ENCODE measurements at regions not wholly inside any gene's neighbourhood (a gene's known extent, or its start where the extent isn't known, plus 50 kb on each side); places are given as distances from the start of the nearest gene placed in this dataset.
A peak's percentile ranks its signal among the peaks of the same experiment; 100 is the strongest.

GRCh38 chr12:28937196-28937595 lies 211.9 kb upstream of the FAR2 start:
- Histone ChIP-seq H3K4me1 (ENCODE audit: insufficient read depth, poor library complexity, severe bottlenecking) (peaks cover 18% of the 10 kb centered on the region), H3K27me3 (ENCODE audit: insufficient read depth, poor library complexity, severe bottlenecking) (no peaks in the 10 kb centered on the region), H3K9me3 (ENCODE audit: severe bottlenecking) (no peaks in the 10 kb centered on the region), H3K4me3 (ENCODE audit: severe bottlenecking) (no peak overlapping the region), H3K27ac (ENCODE audit: poor library complexity, severe bottlenecking) (peak overlapping the region; percentile 38), H3K36me3 (ENCODE audit: low read depth) (no peaks in the 10 kb centered on the region)
- ATAC-seq (ENCODE audit: low read depth) (peak; percentile 71; the same call in 2 of the 3 replicates), DNase-seq (ENCODE audit: low spot score) (no peak)
- TF ChIP-seq CTCF (IDR thresholded peaks at IDR 0.05; ENCODE audit: poor library complexity, severe bottlenecking) = no peak

GRCh38 chr12:28938056-28938455 lies 211.0 kb upstream of the FAR2 start:
- peak overlapping the region; percentile 38 for H3K27ac ChIP-seq (ENCODE audit: poor library complexity, severe bottlenecking)
- H3K36me3 ChIP-seq (ENCODE audit: low read depth) = no peaks in the 10 kb centered on the region
- H3K4me1 ChIP-seq (ENCODE audit: insufficient read depth, poor library complexity, severe bottlenecking) = peaks cover 18% of the 10 kb centered on the region
- DNase-seq (ENCODE audit: low spot score) (no peak), ATAC-seq (ENCODE audit: low read depth) (peak; percentile 52; the same call in 2 of the 3 replicates)
- no peaks in the 10 kb centered on the region for H3K9me3 ChIP-seq (ENCODE audit: severe bottlenecking)
- no peaks in the 10 kb centered on the region for H3K27me3 ChIP-seq (ENCODE audit: insufficient read depth, poor library complexity, severe bottlenecking)
- no peak overlapping the region for H3K4me3 ChIP-seq (ENCODE audit: severe bottlenecking)
- no peak for TF ChIP-seq CTCF (IDR thresholded peaks at IDR 0.05; ENCODE audit: poor library complexity, severe bottlenecking)

- peaks cover 18% of the 10 kb centered on the region for H3K4me1 ChIP-seq (ENCODE audit: insufficient read depth, poor library complexity, severe bottlenecking)
- H3K27me3 ChIP-seq (ENCODE audit: insufficient read depth, poor library complexity, severe bottlenecking) = no peaks in the 10 kb centered on the region
- ATAC-seq (ENCODE audit: low read depth) (no peak), DNase-seq (ENCODE audit: low spot score) (no peak)
- H3K36me3 ChIP-seq (ENCODE audit: low read depth) = no peaks in the 10 kb centered on the region
- H3K27ac ChIP-seq (ENCODE audit: poor library complexity, severe bottlenecking) = peak overlapping the region; percentile 38
- no peak for TF ChIP-seq CTCF (IDR thresholded peaks at IDR 0.05; ENCODE audit: poor library complexity, severe bottlenecking)
- H3K4me3 ChIP-seq (ENCODE audit: severe bottlenecking) = no peak overlapping the region
- no peaks in the 10 kb centered on the region for H3K9me3 ChIP-seq (ENCODE audit: severe bottlenecking)
These were observed 210.4 kb upstream of the FAR2 start for GRCh38 chr12:28938581-28939235.

- Histone ChIP-seq H3K27ac (ENCODE audit: poor library complexity, severe bottlenecking) (no peak overlapping the region), H3K4me1 (ENCODE audit: insufficient read depth, poor library complexity, severe bottlenecking) (peaks cover 18% of the 10 kb centered on the region), H3K27me3 (ENCODE audit: insufficient read depth, poor library complexity, severe bottlenecking) (no peaks in the 10 kb centered on the region), H3K9me3 (ENCODE audit: severe bottlenecking) (no peaks in the 10 kb centered on the region), H3K4me3 (ENCODE audit: severe bottlenecking) (no peak overlapping the region), H3K36me3 (ENCODE audit: low read depth) (no peaks in the 10 kb centered on the region)
- DNase-seq (ENCODE audit: low spot score) (no peak), ATAC-seq (ENCODE audit: low read depth) (no peak)
- no peak for TF ChIP-seq CTCF (IDR thresholded peaks at IDR 0.05; ENCODE audit: poor library complexity, severe bottlenecking)
These were observed 209.7 kb upstream of the FAR2 start for GRCh38 chr12:28939427-28939826.

- Histone ChIP-seq H3K27ac (ENCODE audit: poor library complexity, severe bottlenecking) (peak overlapping the region; percentile 66), H3K4me3 (ENCODE audit: severe bottlenecking) (no peak overlapping the region), H3K4me1 (ENCODE audit: insufficient read depth, poor library complexity, severe bottlenecking) (peaks cover 18% of the 10 kb centered on the region), H3K36me3 (ENCODE audit: low read depth) (no peaks in the 10 kb centered on the region), H3K27me3 (ENCODE audit: insufficient read depth, poor library complexity, severe bottlenecking) (no peaks in the 10 kb centered on the region), H3K9me3 (ENCODE audit: severe bottlenecking) (no peaks in the 10 kb centered on the region)
- DNase-seq (ENCODE audit: low spot score) = no peak
- peak; percentile 80 for ATAC-seq (ENCODE audit: low read depth)
- TF ChIP-seq CTCF (IDR thresholded peaks at IDR 0.05; ENCODE audit: poor library complexity, severe bottlenecking) = no peak
These were observed 207.8 kb upstream of the FAR2 start for GRCh38 chr12:28941248-28941647.
